ENCODE measurements at regions not wholly inside any gene's neighbourhood (a gene's known extent, or its start where the extent isn't known, plus 50 kb on each side); places are given as distances from the start of the nearest gene placed in this dataset.
A peak's percentile ranks its signal among the peaks of the same experiment; 100 is the strongest.
"Not testable (repeated sequence)": the region's sequence is repeated elsewhere in the genome, so short reads cannot be mapped to it uniquely, and the experiment has no call there.

DNA sequence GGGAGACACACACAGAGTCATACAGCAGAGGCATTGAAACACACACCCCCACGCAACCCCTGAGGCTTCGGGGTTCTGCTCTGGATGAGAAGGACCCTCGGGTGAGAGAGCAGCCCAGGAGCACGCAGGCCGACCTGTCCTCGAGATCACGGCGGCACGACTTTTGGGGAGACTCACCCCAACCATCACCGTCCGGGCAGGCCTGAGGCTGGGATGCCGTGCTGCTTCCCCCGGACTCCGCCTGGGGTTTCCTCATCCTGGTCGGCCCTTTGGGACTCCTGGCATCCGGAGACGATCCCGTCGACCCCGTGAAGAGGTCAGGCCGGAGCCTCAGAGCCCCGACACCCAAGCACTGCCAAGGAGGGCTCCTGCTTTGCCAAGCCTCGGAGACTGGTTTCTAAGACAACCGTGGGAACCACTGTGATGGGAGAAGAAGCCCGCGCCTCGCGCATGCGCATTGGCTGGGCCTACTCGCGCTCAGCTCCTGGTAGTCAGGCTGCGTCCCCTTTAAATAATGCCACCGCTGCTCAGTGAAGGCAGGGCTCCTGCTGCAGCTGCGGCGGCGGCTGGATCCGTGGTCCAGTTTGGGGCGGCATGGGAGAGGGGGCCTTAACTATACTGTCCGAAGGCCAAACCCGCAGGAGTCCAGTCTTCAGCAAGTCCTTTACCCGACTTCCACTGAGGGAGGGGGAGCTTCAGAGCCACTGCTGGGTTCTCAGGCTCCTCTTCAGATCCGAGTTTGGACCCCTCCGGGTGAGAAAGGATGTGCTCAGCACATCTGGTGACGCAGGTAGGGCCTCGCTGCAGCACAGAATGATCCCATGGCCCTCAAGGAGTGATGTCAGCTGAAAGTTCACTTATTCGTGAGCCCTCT is 171.4 kb upstream of the ZNF337 start:
- WGBS, 2 donors (ENCODE audit: low coverage in 1 of 2): 28% methylated on average over 43 of the region's 46 CpGs; no CpG with 5 or more reads in 1 of the 2 donors
- no peak overlapping the region for H3K27ac ChIP-seq

DNA sequence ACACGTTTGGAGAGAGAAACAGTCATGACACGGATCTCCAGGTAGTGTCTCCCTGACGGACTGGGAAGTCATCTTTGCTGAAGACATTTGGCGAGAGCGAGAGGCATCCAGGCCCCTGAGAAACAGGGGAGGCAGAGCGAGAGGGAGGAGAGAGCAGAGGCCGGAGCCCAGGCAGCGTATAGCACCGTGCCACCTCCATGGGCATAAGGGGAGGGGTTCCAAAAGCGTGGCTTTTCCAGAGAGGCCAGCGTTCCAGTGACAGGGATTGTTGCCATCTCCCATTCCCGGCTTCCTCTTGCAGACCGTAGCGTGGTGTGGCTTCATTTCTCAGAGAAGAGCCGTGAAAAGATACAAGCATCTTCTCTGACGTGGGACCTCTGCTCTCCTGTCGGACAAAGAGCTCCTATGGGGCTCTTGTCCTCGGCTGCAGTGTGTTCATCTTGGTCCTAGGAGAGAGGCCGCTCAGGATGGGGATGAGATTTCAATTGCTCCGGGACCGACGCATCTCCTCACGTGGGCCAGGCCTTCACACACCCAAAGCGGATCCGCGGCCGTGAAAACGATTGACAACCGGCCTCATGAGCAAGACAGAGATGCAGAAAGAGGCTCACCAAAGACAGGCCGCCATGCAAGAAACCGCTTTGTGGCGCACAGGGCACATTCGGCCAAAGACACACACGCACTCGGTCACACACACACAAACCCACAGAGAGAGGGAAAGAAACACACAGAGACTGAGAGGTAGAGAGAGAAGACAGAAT is 170.5 kb upstream of the ZNF337 start:
- H3K4me1 ChIP-seq: peaks cover 7 to 33% (median 29%) of the 10 kb centered on the region in 4 donors
- DNase-seq; H3K9me3 ChIP-seq; H3K4me3 ChIP-seq; H3K27ac ChIP-seq; H3K36me3 ChIP-seq; intact Hi-C loops (cut with DNase I; ENCODE audit: low total_unique reads): not testable (repeated sequence)
- H3K27me3 ChIP-seq: peaks cover 62% of the 10 kb centered on the region
- 84 to 93% methylated on average over 6 to 35 of the region's 35 CpGs for WGBS, 2 donors (ENCODE audit: low coverage in 1 of 2)
- in situ Hi-C loops (cut with MboI; ENCODE audit: low pct_ligation_motif_present in 1 of 4, low pct_unique_long_range_greater_than_20kb in 1 of 4, low sequenced_read_pairs in 3 of 4): loop anchor here in 2 of 4 donors (25.0 kb wide), 3 partner anchors 120 to 280 kb away; partner anchors contain the start of genes NINL (in 1 of the 2) and ZNF337 (in 1 of the 2)

More for the DNA sequence above, 171.4 kb upstream of the ZNF337 start:
- Histone ChIP-seq H3K4me1 (peaks cover 3 to 25% (median 23%) of the 10 kb centered on the region in 4 donors), H3K4me3 (peak overlapping the region; percentile 8 to 50 (median 24)), H3K9me3 (no peaks in the 10 kb centered on the region), H3K27me3 (peaks cover 59% of the 10 kb centered on the region), H3K36me3 (no peaks in the 10 kb centered on the region)
- intact Hi-C loops (cut with DNase I; ENCODE audit: low total_unique reads) (no loop called here), in situ Hi-C loops (cut with MboI; ENCODE audit: low pct_ligation_motif_present in 1 of 4, low pct_unique_long_range_greater_than_20kb in 1 of 4, low sequenced_read_pairs in 3 of 4) (loop anchor here in 2 of 4 donors (25.0 kb wide), 3 partner anchors 119 to 281 kb away; partner anchors contain the start of genes NINL (in 1 of the 2) and ZNF337 (in 1 of the 2))
- DNase-seq: peak; percentile 64
- TF ChIP-seq CTCF (IDR thresholded peaks at IDR 0.05) (no peak), POLR2A (IDR thresholded peaks at IDR 0.05) (no peak), EP300 (IDR thresholded peaks at IDR 0.05; ENCODE audit: low read depth) (no peak), POLR2AphosphoS5 (IDR thresholded peaks at IDR 0.05) (no peak)

GRCh38 chr20:25865715-25866656 is 169.3 kb upstream of the ZNF337 start:
- in situ Hi-C loops (cut with MboI; ENCODE audit: low pct_ligation_motif_present in 1 of 4, low pct_unique_long_range_greater_than_20kb in 1 of 4, low sequenced_read_pairs in 3 of 4) (loop anchor here in 2 of 4 donors (25.0 kb wide), 3 partner anchors 121 to 279 kb away; partner anchors contain the start of genes NINL (in 1 of the 2) and ZNF337 (in 1 of the 2)), intact Hi-C loops (cut with DNase I; ENCODE audit: low total_unique reads) (no loop called here)
- 25 to 46% methylated on average over 11 to 43 of the region's 43 CpGs for WGBS, 2 donors (ENCODE audit: low coverage in 1 of 2)
- Histone ChIP-seq H3K27me3 (peaks cover 69% of the 10 kb centered on the region), H3K4me3 (peak overlapping the region in 3 of 4 donors; percentile 4 to 46 (median 13)), H3K36me3 (no peaks in the 10 kb centered on the region), H3K27ac (no peak overlapping the region), H3K9me3 (no peaks in the 10 kb centered on the region), H3K4me1 (peaks cover 11 to 43% (median 39%) of the 10 kb centered on the region in 4 donors)
- DNase-seq: peak; percentile 71
- TF ChIP-seq POLR2AphosphoS5 (IDR thresholded peaks at IDR 0.05) (no peak), CTCF (IDR thresholded peaks at IDR 0.05) (no peak), EP300 (IDR thresholded peaks at IDR 0.05; ENCODE audit: low read depth) (no peak), POLR2A (IDR thresholded peaks at IDR 0.05) (no peak)

GRCh38 chr20:25864963-25865714 is 168.5 kb upstream of the ZNF337 start:
- in situ Hi-C loops (cut with MboI; ENCODE audit: low pct_ligation_motif_present in 1 of 4, low pct_unique_long_range_greater_than_20kb in 1 of 4, low sequenced_read_pairs in 3 of 4): loop anchor here in 2 of 4 donors (25.0 kb wide), 3 partner anchors 122 to 278 kb away; partner anchors contain the start of genes NINL (in 1 of the 2) and ZNF337 (in 1 of the 2)
- DNase-seq: not testable (repeated sequence)

More at GRCh38 chr20:25864963-25865714, 168.5 kb upstream of the ZNF337 start:
- Histone ChIP-seq H3K4me1 (peaks cover 11 to 43% (median 41%) of the 10 kb centered on the region in 4 donors), H3K27me3 (peaks cover 77% of the 10 kb centered on the region), H3K4me3 (peak overlapping the region in 3 of 4 donors; percentile 4 to 46 (median 13))
- 61% methylated on average over 30 of the region's 30 CpGs; no CpG with 5 or more reads in 1 of the 2 donors for WGBS, 2 donors (ENCODE audit: low coverage in 1 of 2)
- intact Hi-C loops (cut with DNase I; ENCODE audit: low total_unique reads); H3K9me3 ChIP-seq; H3K27ac ChIP-seq; H3K36me3 ChIP-seq: not testable (repeated sequence)

Data from transverse colon (tissue), 4 donors.